ENCODE measurements at regions not wholly inside any gene's neighbourhood (a gene's known extent, or its start where the extent isn't known, plus 50 kb on each side); places are given as distances from the start of the nearest gene placed in this dataset.
"Not testable (repeated sequence)": the region's sequence is repeated elsewhere in the genome, so short reads cannot be mapped to it uniquely, and the experiment has no call there.

- intact Hi-C loops (cut with DNase I) = no loop called here
- Histone ChIP-seq H3K27me3 (no peaks in the 10 kb centered on the region), H3K9me3 (no peaks in the 10 kb centered on the region), H3K4me1 (no peaks in the 10 kb centered on the region), H3K27ac (no peak overlapping the region), H3K4me3 (no peak overlapping the region), H3K36me3 (no peaks in the 10 kb centered on the region)
- DNase-seq (peak; percentile 47), ATAC-seq (no peak)
- TF ChIP-seq CTCF (IDR thresholded peaks at IDR 0.05) = no peak
Measured at GRCh38 chr1:4132352-4133296, 232.6 kb upstream of the C1orf174 start.

- ATAC-seq = no peak
- Histone ChIP-seq H3K9me3 (no peaks in the 10 kb centered on the region), H3K36me3 (no peaks in the 10 kb centered on the region), H3K4me1 (no peaks in the 10 kb centered on the region), H3K27ac (no peak overlapping the region), H3K4me3 (no peak overlapping the region), H3K27me3 (no peaks in the 10 kb centered on the region)
- TF ChIP-seq CTCF (IDR thresholded peaks at IDR 0.05) = no peak
- DNase-seq = no peak
- intact Hi-C loops (cut with DNase I) = no loop called here
Measured at GRCh38 chr1:4133297-4133938, 233.3 kb upstream of the C1orf174 start.

- Histone ChIP-seq H3K36me3 (no peaks in the 10 kb centered on the region), H3K27me3 (no peaks in the 10 kb centered on the region), H3K4me3 (no peak overlapping the region), H3K9me3 (no peaks in the 10 kb centered on the region), H3K27ac (no peak overlapping the region), H3K4me1 (no peaks in the 10 kb centered on the region)
- ATAC-seq (no peak), DNase-seq (no peak)
- intact Hi-C loops (cut with DNase I) = no loop called here
- TF ChIP-seq CTCF (IDR thresholded peaks at IDR 0.05) = no peak
Measured at GRCh38 chr1:4133939-4134321, 233.9 kb upstream of the C1orf174 start.

- H3K4me1 ChIP-seq; intact Hi-C loops (cut with DNase I): not testable (repeated sequence)
Measured at GRCh38 chr1:4135853-4136252, 235.8 kb upstream of the C1orf174 start.

GRCh38 chr1:4137621-4138415 is 237.7 kb upstream of the C1orf174 start:
- no peak for DNase-seq
- ATAC-seq = no peak
- H3K9me3 ChIP-seq = no peaks in the 10 kb centered on the region

More at GRCh38 chr1:4135853-4136252, 235.8 kb upstream of the C1orf174 start:
- H3K4me3 ChIP-seq, H3K9me3 ChIP-seq, H3K27ac ChIP-seq, DNase-seq, H3K36me3 ChIP-seq, ATAC-seq: not testable (repeated sequence)
- H3K27me3 ChIP-seq = peaks cover 10% of the 10 kb centered on the region

More at GRCh38 chr1:4137621-4138415, 237.7 kb upstream of the C1orf174 start:
- H3K27ac ChIP-seq = no peak overlapping the region
- TF ChIP-seq CTCF (IDR thresholded peaks at IDR 0.05) = no peak
- peaks cover 16% of the 10 kb centered on the region for H3K27me3 ChIP-seq
- no peak overlapping the region for H3K4me3 ChIP-seq
- intact Hi-C loops (cut with DNase I) = no loop called here
- H3K36me3 ChIP-seq = no peaks in the 10 kb centered on the region
- no peaks in the 10 kb centered on the region for H3K4me1 ChIP-seq
